ENCODE measurements at regions not wholly inside any gene's neighbourhood (a gene's known extent, or its start where the extent isn't known, plus 50 kb on each side); places are given as distances from the start of the nearest gene placed in this dataset.

GRCh38 chr21:41643246-41643966 is 123.4 kb downstream of the RIPK4 start:
- Histone ChIP-seq H3K36me3 (no peaks in the 10 kb centered on the region), H3K27me3 (no peaks in the 10 kb centered on the region), H3K9me3 (no peaks in the 10 kb centered on the region), H3K4me3 (ENCODE audit: low read depth, low read length) (no peak overlapping the region), H3K4me1 (no peaks in the 10 kb centered on the region)
- no peak for TF ChIP-seq CTCF (IDR thresholded peaks at IDR 0.05; ENCODE audit: low read depth, low read length)
- no peak for DNase-seq

GRCh38 chr21:41641821-41642701 is 124.8 kb downstream of the RIPK4 start:
- TF ChIP-seq CTCF (IDR thresholded peaks at IDR 0.05; ENCODE audit: low read depth, low read length): no peak
- no peaks in the 10 kb centered on the region for H3K27me3 ChIP-seq
- no peaks in the 10 kb centered on the region for H3K36me3 ChIP-seq
- no peak overlapping the region for H3K4me3 ChIP-seq (ENCODE audit: low read depth, low read length)
- H3K9me3 ChIP-seq: no peaks in the 10 kb centered on the region
- DNase-seq: no peak
- H3K4me1 ChIP-seq: no peaks in the 10 kb centered on the region

GRCh38 chr21:41641510-41641815 is 125.4 kb downstream of the RIPK4 start:
- no peaks in the 10 kb centered on the region for H3K27me3 ChIP-seq
- no peak for TF ChIP-seq CTCF (IDR thresholded peaks at IDR 0.05; ENCODE audit: low read depth, low read length)
- H3K4me1 ChIP-seq: no peaks in the 10 kb centered on the region
- no peaks in the 10 kb centered on the region for H3K9me3 ChIP-seq
- no peak overlapping the region for H3K4me3 ChIP-seq (ENCODE audit: low read depth, low read length)
- no peaks in the 10 kb centered on the region for H3K36me3 ChIP-seq
- DNase-seq: no peak

GRCh38 chr21:41640748-41641509 is 125.9 kb downstream of the RIPK4 start:
- no peaks in the 10 kb centered on the region for H3K9me3 ChIP-seq
- no peak overlapping the region for H3K4me3 ChIP-seq (ENCODE audit: low read depth, low read length)
- no peaks in the 10 kb centered on the region for H3K4me1 ChIP-seq
- no peak for TF ChIP-seq CTCF (IDR thresholded peaks at IDR 0.05; ENCODE audit: low read depth, low read length)
- no peaks in the 10 kb centered on the region for H3K36me3 ChIP-seq
- no peak for DNase-seq
- no peaks in the 10 kb centered on the region for H3K27me3 ChIP-seq

GRCh38 chr21:41639766-41640165 is 127.1 kb downstream of the RIPK4 start:
- no peak overlapping the region for H3K4me3 ChIP-seq (ENCODE audit: low read depth, low read length)
- no peaks in the 10 kb centered on the region for H3K36me3 ChIP-seq
- H3K9me3 ChIP-seq: no peaks in the 10 kb centered on the region
- H3K4me1 ChIP-seq: no peaks in the 10 kb centered on the region
- TF ChIP-seq CTCF (IDR thresholded peaks at IDR 0.05; ENCODE audit: low read depth, low read length): no peak
- no peaks in the 10 kb centered on the region for H3K27me3 ChIP-seq
- no peak for DNase-seq
